Iris pigment epithelial cell (primary cell): ENCODE measurements at regions not wholly inside any gene's neighbourhood (a gene's known extent, or its start where the extent isn't known, plus 50 kb on each side); places are given as distances from the start of the nearest gene placed in this dataset.

Experiments used
- DNase-seq: peaks from one replicate; pipeline ENCODE4 v3.0.0-alpha.2; 2011; ENCODE audit warnings: low read depth

DNA sequence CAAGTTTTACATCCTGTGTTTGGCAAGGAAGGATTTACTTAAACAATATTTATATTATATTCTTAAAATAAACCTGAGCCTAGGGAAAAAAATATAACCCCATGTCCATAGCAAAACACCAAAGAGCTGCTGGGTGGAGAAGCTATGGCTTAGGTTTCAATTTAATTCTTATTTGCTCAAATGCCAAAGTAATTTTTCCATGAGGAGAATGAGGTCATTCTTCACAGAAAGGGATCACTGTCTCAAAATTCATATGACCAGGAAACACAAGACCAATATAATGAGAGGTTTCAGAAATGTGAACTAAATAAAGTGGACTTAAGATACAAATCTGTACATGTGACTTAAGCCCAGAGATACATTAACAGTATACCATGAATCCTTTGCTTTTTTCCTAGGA lies 195.0 kb downstream of the PHLDA1 start:
- DNase-seq: no peak

DNA sequence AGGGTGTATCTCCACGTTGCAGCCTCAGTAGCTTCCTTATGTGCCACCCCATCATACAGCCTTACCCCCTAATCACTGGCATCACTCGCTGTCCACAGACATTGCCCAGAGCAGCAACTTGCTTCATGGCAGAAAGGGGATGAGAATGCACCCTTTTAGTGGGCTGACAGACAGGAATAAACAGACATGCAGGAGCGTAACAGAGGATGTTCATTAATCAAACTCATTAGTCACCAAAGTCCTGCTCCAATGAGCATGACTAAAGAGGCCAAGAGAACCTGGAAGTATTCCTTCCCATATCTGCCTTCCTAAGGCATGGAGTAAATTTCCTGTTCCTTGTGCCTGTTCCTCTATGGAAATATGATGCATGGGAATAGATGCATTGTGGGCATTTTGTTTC lies 197.0 kb downstream of the PHLDA1 start:
- DNase-seq: no peak

DNA sequence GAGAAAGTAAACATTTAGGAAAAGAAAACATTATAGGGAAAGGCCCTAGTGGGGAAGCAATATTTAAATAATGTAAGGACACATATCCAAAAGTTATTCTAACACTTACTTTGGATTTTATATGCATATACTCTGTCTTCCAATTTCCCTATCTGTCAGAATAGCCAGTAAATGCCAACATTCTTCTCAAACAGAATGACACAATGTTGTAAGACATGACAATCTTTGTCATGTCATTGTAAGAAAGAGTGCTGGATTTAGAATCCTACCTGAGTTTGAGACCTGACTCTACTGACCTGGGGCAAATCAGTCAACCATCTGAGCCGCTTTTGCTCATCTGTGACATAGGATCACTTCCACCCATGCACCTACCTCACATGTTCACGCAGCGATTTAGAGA lies 198.3 kb downstream of the PHLDA1 start:
- no peak for DNase-seq

DNA sequence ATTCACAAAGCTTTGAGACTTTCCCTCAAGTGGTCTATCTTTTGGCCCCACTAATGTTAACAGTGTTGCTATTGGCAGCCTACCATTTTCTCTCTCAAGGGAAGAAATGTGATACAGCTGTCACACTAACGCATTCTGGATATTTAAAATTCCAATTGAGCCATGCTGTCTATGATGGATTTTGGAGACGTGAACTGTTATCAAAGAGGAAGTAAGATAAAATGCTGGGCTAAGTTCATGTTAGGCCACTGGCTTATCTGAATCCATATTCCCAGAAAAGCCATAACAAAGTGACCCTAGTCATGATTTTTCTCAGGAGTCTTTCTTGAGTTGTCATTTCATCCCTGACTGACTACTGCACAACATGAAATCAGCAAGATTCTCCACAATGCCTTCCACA lies 200.2 kb downstream of the PHLDA1 start:
- DNase-seq: peak; percentile 33

- DNase-seq: no peak
Observed at GRCh38 chr12:75827061-75827460, 204.5 kb downstream of the PHLDA1 start.

GRCh38 chr12:75825686-75826085 lies 205.9 kb downstream of the PHLDA1 start:
- DNase-seq: peak; percentile 84

DNA sequence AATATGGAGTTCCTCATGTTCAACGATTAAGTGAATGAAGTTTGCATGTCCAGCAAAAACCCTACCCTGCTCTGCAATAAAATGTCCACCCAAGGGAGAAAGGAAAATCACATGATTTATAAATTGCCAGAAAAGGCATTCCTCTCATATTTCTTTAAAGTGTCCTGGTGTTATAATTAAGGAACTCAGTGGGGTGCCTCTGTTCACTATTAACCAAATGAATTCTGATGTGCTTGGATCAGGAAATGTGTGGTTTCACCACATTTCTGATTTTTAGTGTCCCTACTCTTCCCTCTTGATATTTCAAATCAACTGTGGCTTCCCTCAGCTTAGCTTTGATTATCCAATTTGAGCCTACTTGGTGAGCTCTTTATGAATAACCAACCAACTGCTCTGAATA lies 208.1 kb downstream of the PHLDA1 start:
- DNase-seq: no peak

DNA sequence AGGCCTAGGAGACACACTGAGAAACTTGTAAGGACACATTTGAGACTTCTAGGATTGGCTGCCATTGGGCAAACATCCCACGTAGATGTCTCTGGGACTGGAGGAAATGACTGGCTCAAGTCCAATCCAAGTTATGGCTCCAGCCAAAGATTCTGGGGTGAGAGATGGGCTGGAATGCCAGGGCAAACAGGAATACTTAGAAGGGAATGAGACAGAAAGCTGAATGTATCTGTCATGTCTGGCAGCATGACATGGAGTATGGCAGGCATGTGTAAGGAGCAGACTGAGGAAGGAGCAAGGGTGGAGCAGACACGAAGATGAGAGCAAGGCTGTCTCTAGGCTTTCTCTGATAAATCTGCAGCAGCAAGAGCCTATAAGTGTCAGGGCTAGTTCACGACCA lies 209.2 kb downstream of the PHLDA1 start:
- DNase-seq: no peak

DNA sequence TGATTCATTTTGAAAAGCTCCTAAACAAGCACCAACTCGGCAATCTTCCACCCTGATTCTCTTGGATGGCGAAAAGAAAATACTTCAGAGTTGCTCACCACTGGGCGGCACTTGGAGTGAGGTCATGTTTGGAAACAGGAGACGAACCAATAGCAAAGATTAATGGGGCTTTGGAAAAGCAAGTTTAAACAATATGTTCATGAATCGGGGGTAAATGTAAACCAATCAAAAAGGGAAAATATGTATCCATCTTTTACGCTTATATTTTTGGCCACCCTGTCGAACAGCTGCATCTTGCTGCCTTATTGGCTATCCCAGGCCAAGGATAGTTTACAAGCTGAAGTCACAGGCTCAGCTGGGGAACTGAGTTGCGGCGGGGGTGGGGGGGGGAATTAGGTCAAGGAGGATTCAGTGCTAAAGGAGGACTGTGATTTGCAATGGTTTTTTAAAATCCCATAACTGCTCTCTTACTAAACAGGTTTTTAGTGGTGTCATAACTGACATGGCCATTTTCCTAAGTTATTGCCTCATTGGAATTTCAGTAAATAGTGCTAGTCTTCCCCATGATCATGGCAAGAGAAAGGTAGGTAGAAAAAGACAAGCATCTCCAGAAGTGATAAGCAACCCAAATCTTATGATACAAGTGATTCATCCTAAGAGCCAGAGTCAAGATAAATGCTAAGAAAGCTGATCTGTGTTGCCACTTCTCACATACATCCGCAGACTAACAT lies 210.6 kb downstream of the PHLDA1 start:
- peak; percentile 56 for DNase-seq

DNA sequence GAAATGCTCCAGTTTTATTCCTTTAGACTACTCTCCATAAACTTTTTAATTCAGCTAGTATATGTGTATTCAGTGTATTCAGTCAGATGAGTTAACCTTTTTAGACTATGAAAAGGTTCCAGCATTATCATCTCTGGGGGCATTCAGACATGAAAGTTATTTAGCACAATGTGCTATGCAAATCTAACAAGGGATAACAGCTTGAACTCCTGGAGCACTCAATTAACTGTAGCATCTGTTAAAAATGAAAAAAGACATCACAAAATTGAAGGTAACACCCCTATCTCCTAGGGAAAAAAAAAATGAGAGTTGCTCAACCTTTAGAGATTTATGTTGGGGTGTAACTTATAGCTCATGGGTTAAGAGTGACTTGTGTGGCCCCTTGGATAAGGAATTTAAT lies 211.5 kb downstream of the PHLDA1 start:
- DNase-seq: no peak

DNA sequence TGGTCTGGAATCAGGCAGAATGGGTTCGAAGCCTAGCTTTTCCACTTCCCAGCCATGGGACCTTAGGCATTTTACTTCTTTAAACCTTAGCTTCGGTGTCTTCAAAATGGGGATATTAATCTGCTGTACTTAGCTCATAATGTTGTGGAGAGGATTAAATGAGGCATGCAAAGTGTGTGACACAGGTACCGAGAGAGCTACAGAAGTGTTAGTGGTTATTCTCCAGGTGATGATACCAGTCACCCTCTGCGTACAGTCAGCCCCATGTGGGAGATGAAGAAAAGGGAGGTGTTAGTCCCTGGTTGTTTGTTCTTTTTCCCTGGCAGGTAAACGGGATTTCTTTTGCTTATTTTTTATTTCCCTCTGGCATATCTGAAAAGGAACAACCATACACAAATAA lies 212.1 kb downstream of the PHLDA1 start:
- DNase-seq: no peak

DNA sequence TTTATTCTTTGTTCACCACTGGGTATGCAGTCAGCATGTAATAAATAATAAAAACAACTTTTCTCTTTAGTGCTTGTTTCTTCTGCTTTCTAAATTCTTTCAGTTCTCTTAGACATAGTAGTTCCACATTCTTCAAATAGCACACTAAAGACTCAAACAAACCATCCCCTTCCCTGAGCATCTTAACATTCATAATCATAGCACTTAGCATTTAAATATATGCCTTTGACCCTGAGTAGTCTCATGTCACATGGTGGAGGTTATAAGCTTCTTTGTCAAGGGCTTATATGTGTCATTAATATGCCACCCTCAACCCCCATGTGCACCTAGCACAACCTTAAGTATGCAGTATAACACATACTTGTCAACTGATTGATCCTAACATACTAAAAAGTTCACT lies 212.7 kb downstream of the PHLDA1 start:
- peak; percentile 50 for DNase-seq

GRCh38 chr12:75816897-75817296 lies 214.7 kb downstream of the PHLDA1 start:
- peak; percentile 71 for DNase-seq

DNA sequence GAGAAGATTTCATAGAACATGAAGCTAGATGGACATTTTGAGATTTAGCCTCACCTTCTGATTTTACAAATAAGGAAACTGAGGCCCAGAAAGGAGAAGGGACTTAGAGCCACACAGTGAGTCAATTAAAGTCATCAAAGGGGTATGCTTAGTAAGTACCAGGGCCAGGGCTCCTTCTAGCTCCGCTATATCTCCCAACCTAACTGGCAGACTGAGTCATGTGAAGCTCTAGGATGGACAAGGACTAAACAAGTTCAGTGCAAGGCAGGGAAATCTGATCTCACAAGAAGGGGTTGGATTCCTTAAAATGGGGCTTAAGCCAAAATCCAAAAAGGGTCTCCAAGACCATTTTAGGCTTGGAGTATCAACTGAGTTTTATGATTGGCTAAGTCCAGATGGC lies 215.8 kb downstream of the PHLDA1 start:
- DNase-seq: peak; percentile 40

- DNase-seq: peak; percentile 97
Observed at GRCh38 chr12:75814851-75815754, 216.5 kb downstream of the PHLDA1 start.

DNA sequence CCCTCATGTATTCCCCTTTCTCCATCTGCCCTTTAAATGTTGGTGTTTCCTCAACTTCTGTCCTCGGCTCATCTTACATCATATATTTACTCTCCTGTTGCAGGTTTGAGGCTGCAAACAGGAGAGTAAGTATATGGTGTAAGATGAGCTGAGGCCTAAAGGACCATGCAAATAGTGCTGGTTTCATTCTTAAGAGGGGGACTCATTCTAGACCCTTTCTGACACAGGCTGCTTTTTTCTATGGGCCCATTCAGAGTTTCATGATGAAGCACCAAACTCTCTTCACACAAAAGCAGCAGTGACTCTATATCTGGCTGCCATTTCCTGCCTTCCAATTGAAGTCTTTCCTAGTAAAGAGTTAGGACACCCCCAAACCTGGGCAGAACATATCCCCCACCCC lies 218.5 kb downstream of the PHLDA1 start:
- DNase-seq: no peak

- peak; percentile 39 for DNase-seq
Observed at GRCh38 chr12:75812271-75813018, 219.1 kb downstream of the PHLDA1 start.

DNA sequence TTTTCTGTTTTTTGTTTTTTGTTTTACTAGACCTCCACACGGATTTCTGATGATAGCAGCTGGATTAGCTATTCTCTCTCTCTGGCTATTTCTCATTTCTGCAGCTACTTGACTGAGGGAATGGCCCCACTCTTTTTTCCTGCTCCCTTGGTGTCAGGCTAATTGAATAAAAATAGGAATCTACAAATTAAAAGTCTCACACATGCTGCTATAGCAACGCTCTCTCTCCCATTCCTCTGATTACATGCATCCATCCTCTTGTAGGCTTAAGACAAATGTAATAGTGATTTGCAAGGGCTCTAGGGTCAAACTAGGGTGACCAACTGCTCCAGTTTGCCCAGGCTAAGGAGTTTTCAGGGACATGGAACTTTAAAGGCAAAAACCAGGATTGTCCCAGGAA lies 221.8 kb downstream of the PHLDA1 start:
- no peak for DNase-seq

GRCh38 chr12:75807494-75807893 lies 224.1 kb downstream of the PHLDA1 start:
- DNase-seq: no peak

GRCh38 chr12:75805905-75806304 lies 225.7 kb downstream of the PHLDA1 start:
- DNase-seq: no peak

GRCh38 chr12:75805320-75805719 lies 226.3 kb downstream of the PHLDA1 start:
- DNase-seq: no peak

GRCh38 chr12:75798136-75798926 lies 233.2 kb downstream of the PHLDA1 start:
- no peak for DNase-seq
